ENCODE measurements at regions not wholly inside any gene's neighbourhood (a gene's known extent, or its start where the extent isn't known, plus 50 kb on each side); places are given as distances from the start of the nearest gene placed in this dataset.

GRCh38 chr3:124243177-124243859 lies 251.4 kb upstream of the ROPN1 start:
- TF ChIP-seq CTCF (IDR thresholded peaks at IDR 0.05; ENCODE audit: extremely low read depth, missing control alignments) = no peak
- no peak for DNase-seq (ENCODE audit: low spot score)

GRCh38 chr3:124246376-124246775 lies 254.5 kb upstream of the ROPN1 start:
- no peak for TF ChIP-seq CTCF (IDR thresholded peaks at IDR 0.05; ENCODE audit: extremely low read depth, missing control alignments)
- DNase-seq (ENCODE audit: low spot score) = no peak

GRCh38 chr3:124246949-124247348 lies 255.0 kb upstream of the ROPN1 start:
- TF ChIP-seq CTCF (IDR thresholded peaks at IDR 0.05; ENCODE audit: extremely low read depth, missing control alignments) = peak; percentile 57
- DNase-seq (ENCODE audit: low spot score) = peak; percentile 34

- TF ChIP-seq CTCF (IDR thresholded peaks at IDR 0.05; ENCODE audit: extremely low read depth, missing control alignments) = no peak
- DNase-seq (ENCODE audit: low spot score) = no peak
These were observed 256.6 kb upstream of the ROPN1 start for GRCh38 chr3:124248471-124249028.

- TF ChIP-seq CTCF (IDR thresholded peaks at IDR 0.05; ENCODE audit: extremely low read depth, missing control alignments) = no peak
These were observed 257.1 kb upstream of the ROPN1 start for GRCh38 chr3:124249038-124249437.

GRCh38 chr3:124250053-124250452 lies 258.1 kb upstream of the ROPN1 start:
- DNase-seq (ENCODE audit: low spot score) = no peak
- no peak for TF ChIP-seq CTCF (IDR thresholded peaks at IDR 0.05; ENCODE audit: extremely low read depth, missing control alignments)

More at GRCh38 chr3:124249038-124249437, 257.1 kb upstream of the ROPN1 start:
- DNase-seq (ENCODE audit: low spot score) = no peak

- no peak for TF ChIP-seq CTCF (IDR thresholded peaks at IDR 0.05; ENCODE audit: extremely low read depth, missing control alignments)
- DNase-seq (ENCODE audit: low spot score) = no peak
These were observed 264.2 kb upstream of the ROPN1 start for GRCh38 chr3:124256156-124256555.
